Fibroblast of skin of back (primary cell): ENCODE measurements at regions not wholly inside any gene's neighbourhood (a gene's known extent, or its start where the extent isn't known, plus 50 kb on each side); places are given as distances from the start of the nearest gene placed in this dataset.
"Not testable (repeated sequence)": the region's sequence is repeated elsewhere in the genome, so short reads cannot be mapped to it uniquely, and the experiment has no call there.

ENCODE experiments used
- DNase-seq: peaks from one replicate; pipeline ENCODE4 v3.0.0-alpha.2; 2013

- DNase-seq, result no peak
These were observed 85.4 kb downstream of the IER5 start for GRCh38 chr1:181173761-181174447.

DNA sequence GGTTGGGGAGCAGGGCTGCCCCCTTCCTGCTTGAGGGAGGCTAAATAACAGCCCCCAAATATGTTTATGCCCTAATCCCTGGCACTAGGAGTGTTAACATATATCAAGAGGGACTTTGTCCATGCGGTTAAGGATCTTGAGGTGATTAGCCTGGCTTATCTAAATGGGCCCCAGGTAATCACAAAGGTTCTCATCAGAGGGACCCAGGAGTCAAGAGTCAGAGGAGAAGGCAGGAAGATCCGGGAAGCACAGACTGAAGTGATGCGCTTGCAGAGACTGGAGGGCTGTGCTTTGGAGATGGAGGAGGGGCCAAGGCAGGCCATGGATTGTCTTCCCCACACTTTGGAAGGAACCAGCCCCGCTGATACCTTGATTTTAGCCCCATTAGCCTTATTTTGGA lies 86.4 kb downstream of the IER5 start:
- DNase-seq, result no peak

GRCh38 chr1:181175356-181175910 lies 86.9 kb downstream of the IER5 start:
- no peak for DNase-seq

GRCh38 chr1:181175955-181176354 lies 87.5 kb downstream of the IER5 start:
- no peak for DNase-seq

DNA sequence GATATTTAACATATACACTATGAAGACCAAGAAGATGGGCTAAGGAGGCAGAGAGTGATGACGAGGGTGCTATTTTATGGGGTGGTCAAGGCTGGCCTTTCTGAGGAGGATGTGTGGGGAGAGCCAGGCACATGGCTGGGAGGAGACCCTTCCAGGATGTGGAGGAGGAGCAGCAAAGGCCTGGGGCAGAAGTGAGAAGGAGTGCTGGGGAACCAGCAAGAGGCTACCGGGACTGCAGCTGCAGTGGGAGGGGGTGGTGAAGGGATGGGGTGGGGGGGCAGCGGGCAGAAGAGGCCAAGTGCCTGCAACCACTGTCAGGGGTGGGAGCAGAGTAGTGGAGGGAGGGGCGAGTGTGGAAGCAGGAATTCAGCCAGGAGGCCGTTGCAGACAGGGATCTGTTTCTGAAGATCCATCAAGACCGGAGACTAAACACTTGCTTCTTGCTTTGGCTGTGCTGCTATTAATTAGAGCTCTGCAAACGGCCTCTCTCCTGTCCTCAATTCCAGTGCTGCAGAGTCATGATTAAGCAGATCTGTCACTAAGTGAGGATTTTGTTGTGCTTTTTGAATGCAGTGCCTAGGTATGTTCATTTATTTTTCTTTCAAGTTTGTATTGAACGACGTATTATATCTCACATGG lies 89.9 kb downstream of the IER5 start:
- no peak for DNase-seq

DNA sequence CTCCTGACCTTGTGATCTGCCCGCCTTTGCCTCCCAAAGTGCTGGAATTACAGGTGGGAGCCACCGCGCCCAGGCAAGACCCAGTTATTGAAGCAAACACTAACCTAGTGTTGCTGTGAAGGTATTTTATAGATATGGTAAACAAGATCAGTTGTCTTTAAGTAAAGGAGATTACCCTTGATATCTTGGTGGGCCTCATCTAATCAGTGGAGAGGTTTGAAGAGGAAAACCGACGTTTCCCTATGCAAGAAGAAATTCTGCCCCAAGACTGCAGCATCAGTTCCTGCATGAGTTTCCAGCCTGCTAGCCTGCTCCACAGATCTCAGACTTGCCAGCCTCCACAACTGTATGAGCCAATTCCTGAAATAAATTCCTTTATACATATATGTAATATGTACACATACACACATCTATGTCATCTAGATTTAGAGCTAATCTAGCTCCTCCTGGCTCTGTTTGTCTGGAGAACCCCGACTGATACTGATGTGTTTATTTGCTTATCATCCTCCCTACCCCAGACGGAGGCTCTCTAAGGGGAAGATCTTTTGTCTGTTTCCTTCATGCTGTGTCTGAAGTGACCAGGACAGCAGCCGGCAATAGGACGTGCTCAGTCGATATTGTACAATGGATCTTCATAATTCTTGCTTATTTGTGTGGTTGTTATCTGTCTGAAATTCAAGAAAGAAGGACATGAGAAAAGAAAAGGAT lies 90.9 kb downstream of the IER5 start:
- no peak for DNase-seq

DNA sequence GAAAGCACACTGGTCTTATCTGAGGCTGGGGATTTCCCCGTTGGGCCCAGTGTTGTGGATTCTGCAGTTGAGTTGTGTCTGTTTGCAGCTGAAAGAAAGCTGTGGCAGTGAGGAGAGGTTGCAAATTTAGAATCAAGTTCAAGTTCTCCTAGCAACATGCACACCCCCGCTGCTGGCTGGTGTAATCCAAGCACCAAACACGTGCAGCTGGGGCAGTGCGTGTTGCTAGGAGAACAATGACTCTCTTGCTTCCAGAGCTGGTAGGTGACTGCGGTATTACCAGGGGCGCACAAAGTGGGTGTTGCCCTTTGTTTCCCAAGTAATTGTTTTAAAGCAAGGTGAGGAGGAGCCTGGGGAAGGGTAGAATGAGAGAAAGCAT lies 91.5 kb downstream of the IER5 start:
- peak; percentile 22 for DNase-seq

DNA sequence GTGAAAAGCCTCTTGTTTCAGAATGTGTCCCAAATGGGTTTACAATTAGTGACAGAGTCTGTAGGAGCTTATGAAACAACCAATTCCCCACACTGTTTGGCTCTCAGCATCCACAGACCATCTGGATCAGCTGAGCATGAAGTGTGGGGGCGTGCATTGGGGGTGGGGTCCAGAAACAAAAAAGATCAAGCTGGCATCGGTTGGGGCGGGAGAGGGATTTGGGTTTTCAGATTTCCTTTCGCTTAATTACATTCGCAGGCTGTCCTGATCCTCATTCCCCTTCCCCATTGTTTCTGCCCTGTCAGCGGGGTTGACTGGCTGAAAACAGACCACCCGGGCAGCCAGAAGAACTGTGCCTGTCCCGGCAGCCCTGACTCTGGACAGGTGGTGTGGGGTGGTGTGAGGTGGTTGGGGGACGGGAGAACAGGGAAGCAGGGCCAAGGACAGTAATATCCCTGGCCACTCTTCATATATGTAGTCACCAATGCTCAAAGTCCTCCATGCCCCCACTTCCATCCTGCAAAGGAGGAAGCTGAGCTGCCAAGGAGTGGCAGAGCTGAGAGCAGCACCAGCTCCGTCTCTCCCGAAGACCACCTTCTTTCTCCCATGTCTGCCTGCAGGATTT lies 92.0 kb downstream of the IER5 start:
- DNase-seq, result no peak

- DNase-seq, result no peak
These were observed 93.5 kb downstream of the IER5 start for GRCh38 chr1:181181792-181182585.

DNA sequence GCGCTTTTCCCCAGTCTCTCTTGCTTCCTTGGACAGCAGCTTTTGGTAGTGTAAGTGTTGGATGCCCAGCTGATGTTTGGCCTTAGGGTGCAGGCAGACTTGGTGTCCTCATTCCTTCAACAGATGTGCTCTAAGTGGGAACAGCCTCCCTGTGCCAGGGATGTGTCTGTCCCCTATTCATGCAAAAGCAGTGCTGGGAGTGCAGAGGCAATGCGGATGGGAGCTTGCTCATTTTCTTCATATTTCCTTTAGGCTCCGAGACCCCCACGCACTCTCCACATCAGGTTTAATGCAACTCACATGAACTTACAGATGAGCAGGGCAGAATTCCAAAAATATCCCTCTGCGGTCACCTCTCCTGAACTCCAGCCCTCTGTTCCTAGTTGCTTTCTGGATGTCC lies 96.1 kb downstream of the IER5 start:
- DNase-seq, result no peak

- no peak for DNase-seq
These were observed 97.0 kb downstream of the IER5 start for GRCh38 chr1:181185461-181185860.

- DNase-seq, result not testable (repeated sequence)
These were observed 97.6 kb downstream of the IER5 start for GRCh38 chr1:181186133-181186532.

DNA sequence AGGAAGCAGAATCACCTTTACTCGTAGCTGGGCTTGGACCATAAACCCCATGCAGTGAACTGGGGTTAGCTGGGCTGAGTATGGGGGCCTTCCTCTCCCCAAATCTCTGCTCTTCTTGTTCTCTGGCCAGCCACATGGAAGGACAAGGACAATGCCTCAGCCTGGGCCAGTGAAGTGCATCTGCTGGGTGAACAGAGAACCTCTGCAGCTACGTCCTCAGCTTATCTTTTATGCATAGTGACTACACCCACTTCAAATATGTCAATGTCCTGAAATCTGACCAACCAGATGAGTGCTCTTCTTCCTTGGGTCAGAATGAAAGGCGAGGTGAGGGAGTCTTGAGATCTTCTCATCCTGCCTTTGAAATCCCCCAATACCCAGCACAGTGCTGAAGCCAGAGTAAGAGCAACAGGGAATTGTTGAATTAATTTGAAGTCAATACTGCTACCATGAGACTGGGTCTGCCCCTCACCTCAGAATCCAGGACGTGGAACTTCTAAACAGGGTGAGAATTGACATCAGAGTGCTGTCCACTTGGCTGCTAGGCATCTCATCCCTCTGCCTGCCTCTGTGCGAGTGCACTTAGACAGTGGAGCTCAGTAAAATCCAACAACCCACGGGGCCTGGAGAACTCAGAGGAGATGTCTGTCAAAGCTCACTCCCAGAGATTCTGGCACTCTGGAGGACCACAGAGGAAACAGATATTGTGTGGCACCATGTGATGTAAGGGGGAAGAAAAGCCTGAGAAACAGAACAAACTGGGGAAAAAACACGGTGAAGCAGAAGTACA lies 99.0 kb downstream of the IER5 start:
- DNase-seq, result no peak

GRCh38 chr1:181189245-181189644 lies 100.7 kb downstream of the IER5 start:
- DNase-seq, result no peak

GRCh38 chr1:181189691-181190363 lies 101.3 kb downstream of the IER5 start:
- DNase-seq, result peak; percentile 39

DNA sequence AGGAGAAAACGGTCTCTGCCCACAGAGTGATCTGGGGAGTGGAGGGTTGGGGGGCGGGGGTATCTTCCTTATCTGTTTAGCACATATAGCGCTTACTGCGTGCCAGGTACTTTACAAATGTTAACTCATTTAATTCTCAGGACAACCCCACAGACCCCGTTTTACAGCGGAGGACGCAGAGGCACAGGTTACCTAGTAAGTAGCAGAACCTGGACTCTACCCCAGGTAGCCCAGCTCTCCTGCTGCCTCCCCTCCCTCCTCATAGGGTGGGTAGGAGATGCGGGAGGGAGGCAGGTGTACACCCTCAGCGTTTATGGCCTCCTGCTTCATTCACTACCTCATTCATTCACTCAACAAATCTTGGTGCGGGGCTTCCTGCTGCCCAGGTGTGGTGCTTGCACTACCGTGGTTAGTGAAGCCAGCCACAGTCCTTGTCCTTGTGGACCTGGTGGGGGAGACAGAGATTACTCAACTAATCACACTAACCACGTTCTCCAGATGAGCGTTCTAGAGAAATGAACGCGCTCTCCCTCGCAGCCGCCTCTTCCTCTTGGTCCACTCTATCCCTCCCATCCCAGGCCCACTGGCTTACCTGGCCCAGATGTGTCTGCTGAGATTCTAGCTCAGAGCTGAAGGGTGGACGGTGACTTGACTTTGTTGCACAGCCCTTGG lies 102.0 kb downstream of the IER5 start:
- DNase-seq, result no peak

DNA sequence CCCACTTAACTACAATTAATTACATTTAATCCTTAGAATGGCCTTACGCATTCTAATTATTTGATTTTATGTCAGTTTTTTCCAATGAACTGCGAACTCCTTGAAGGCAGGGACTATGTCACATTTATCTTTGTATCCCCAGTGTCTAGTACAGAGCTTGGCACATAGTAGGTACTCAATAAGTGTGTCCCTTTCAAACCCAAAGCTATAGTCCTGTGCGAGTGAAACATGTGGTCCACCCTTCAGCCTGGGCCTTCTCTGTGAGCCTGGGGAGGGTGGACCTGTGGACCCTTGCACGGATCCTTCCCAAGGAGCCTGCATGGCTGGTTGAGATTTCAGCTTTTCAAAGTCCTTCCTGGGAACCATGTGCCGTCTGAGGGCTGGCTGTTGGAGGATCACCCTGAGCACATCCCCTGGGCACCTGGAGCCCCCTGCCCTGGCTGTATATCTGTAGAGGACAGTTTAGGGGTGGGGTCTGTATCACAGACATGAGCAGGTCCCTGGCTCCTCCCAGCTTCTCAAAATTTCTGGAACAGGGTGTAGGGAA lies 103.1 kb downstream of the IER5 start:
- DNase-seq, result no peak

DNA sequence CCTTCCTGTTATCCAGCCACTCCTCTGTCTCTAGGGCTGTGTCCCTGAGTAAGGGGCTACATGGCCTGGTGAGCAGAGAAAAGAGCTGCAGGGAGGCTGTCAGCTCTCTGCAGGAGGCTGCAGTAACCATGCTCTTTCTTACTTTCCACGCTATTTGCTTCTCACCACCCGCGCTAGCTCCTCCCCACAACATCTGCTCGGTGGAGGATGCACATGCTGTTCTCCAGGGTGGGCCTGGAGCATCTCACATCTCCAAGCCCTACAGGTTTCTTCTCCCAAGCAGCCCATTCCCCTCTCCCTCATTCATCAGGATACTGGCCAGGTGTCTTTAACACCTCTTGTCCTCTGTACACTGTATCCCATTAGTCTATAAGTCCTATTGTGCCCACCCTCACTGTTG lies 103.8 kb downstream of the IER5 start:
- no peak for DNase-seq

GRCh38 chr1:181202986-181203555 lies 114.6 kb downstream of the IER5 start:
- DNase-seq, result no peak

- DNase-seq, result no peak
These were observed 116.0 kb downstream of the IER5 start for GRCh38 chr1:181204530-181204929.
